ENCODE measurements at regions not wholly inside any gene's neighbourhood (a gene's known extent, or its start where the extent isn't known, plus 50 kb on each side); places are given as distances from the start of the nearest gene placed in this dataset.

GRCh38 chr3:124172816-124173215 is 180.9 kb upstream of the ROPN1 start:
- Histone ChIP-seq H3K27ac (ENCODE audit: low read length) (no peak overlapping the region), H3K9me3 (ENCODE audit: control insufficient read depth, insufficient read depth, low read depth, low read length) (no peaks in the 10 kb centered on the region), H3K4me3 (ENCODE audit: low read depth in 2 of 2, low read length in 2 of 2) (no peak overlapping the region), H3K27me3 (ENCODE audit: control insufficient read depth, insufficient read depth, low read length) (peaks cover 9% of the 10 kb centered on the region), H3K36me3 (ENCODE audit: control insufficient read depth, insufficient read depth, low read length) (no peaks in the 10 kb centered on the region), H3K4me1 (ENCODE audit: control insufficient read depth, insufficient read depth, low read length) (no peaks in the 10 kb centered on the region)
- intact Hi-C loops (cut with micrococcal nuclease; ENCODE audit: unreplicated experiment), result no loop called here
- DNase-seq (ENCODE audit: low read depth, low spot score), result no peak
- no peak for ATAC-seq
- CTCF ChIA-PET, result no interaction called here
- in situ Hi-C loops (cut with HindIII; ENCODE audit: low pct_unique_long_range_greater_than_20kb, low sequenced_read_pairs), result no loop called here
- no TSS peak for BruUV-seq (replicated peaks)
- TF ChIP-seq TCF7L2 (IDR thresholded peaks at IDR 0.05; ENCODE audit: low read depth, low read length), result no peak
- TF ChIP-seq, protein P1, sequence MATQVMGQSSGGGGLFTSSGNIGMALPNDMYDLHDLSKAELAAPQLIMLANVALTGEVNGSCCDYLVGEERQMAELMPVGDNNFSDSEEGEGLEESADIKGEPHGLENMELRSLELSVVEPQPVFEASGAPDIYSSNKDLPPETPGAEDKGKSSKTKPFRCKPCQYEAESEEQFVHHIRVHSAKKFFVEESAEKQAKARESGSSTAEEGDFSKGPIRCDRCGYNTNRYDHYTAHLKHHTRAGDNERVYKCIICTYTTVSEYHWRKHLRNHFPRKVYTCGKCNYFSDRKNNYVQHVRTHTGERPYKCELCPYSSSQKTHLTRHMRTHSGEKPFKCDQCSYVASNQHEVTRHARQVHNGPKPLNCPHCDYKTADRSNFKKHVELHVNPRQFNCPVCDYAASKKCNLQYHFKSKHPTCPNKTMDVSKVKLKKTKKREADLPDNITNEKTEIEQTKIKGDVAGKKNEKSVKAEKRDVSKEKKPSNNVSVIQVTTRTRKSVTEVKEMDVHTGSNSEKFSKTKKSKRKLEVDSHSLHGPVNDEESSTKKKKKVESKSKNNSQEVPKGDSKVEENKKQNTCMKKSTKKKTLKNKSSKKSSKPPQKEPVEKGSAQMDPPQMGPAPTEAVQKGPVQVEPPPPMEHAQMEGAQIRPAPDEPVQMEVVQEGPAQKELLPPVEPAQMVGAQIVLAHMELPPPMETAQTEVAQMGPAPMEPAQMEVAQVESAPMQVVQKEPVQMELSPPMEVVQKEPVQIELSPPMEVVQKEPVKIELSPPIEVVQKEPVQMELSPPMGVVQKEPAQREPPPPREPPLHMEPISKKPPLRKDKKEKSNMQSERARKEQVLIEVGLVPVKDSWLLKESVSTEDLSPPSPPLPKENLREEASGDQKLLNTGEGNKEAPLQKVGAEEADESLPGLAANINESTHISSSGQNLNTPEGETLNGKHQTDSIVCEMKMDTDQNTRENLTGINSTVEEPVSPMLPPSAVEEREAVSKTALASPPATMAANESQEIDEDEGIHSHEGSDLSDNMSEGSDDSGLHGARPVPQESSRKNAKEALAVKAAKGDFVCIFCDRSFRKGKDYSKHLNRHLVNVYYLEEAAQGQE (IDR thresholded peaks at IDR 0.05; ENCODE audit: insufficient read depth in 1 of 2, low read depth in 2 of 2, low read length in 1 of 2), result no peak
- POLR2A ChIA-PET, result no interaction called here

GRCh38 chr3:124174476-124174875 is 182.6 kb upstream of the ROPN1 start:
- no peak overlapping the region for H3K4me3 ChIP-seq (ENCODE audit: low read depth in 2 of 2, low read length in 2 of 2)
- ATAC-seq (no peak), DNase-seq (ENCODE audit: low read depth, low spot score) (no peak)
- ChIA-PET POLR2A (no interaction called here), CTCF (no interaction called here)
- H3K36me3 ChIP-seq (ENCODE audit: control insufficient read depth, insufficient read depth, low read length), result no peaks in the 10 kb centered on the region
- H3K27ac ChIP-seq (ENCODE audit: low read length), result no peak overlapping the region
- intact Hi-C loops (cut with micrococcal nuclease; ENCODE audit: unreplicated experiment), result no loop called here
- no TSS peak for BruUV-seq (replicated peaks)
- in situ Hi-C loops (cut with HindIII; ENCODE audit: low pct_unique_long_range_greater_than_20kb, low sequenced_read_pairs), result no loop called here
- TF ChIP-seq SIN3A (IDR thresholded peaks at IDR 0.05; ENCODE audit: borderline replicate concordance, insufficient read depth, low read depth, low read length), result no peak
- TF ChIP-seq, protein P1 (IDR thresholded peaks at IDR 0.05; ENCODE audit: insufficient read depth in 1 of 2, low read depth in 2 of 2, low read length in 1 of 2), result no peak
- TF ChIP-seq, protein P2, sequence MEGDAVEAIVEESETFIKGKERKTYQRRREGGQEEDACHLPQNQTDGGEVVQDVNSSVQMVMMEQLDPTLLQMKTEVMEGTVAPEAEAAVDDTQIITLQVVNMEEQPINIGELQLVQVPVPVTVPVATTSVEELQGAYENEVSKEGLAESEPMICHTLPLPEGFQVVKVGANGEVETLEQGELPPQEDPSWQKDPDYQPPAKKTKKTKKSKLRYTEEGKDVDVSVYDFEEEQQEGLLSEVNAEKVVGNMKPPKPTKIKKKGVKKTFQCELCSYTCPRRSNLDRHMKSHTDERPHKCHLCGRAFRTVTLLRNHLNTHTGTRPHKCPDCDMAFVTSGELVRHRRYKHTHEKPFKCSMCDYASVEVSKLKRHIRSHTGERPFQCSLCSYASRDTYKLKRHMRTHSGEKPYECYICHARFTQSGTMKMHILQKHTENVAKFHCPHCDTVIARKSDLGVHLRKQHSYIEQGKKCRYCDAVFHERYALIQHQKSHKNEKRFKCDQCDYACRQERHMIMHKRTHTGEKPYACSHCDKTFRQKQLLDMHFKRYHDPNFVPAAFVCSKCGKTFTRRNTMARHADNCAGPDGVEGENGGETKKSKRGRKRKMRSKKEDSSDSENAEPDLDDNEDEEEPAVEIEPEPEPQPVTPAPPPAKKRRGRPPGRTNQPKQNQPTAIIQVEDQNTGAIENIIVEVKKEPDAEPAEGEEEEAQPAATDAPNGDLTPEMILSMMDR (IDR thresholded peaks at IDR 0.05), result no peak
- no peak for TF ChIP-seq TCF7L2 (IDR thresholded peaks at IDR 0.05; ENCODE audit: low read depth, low read length)
- no peak for TF ChIP-seq POLR2AphosphoS5 (IDR thresholded peaks at IDR 0.05; ENCODE audit: low read depth, low read length)
- H3K4me1 ChIP-seq (ENCODE audit: control insufficient read depth, insufficient read depth, low read length), result no peaks in the 10 kb centered on the region
- peaks cover 3% of the 10 kb centered on the region; the same call in 1 of the 2 replicates for H3K27me3 ChIP-seq (ENCODE audit: control insufficient read depth, insufficient read depth, low read length)
- no peaks in the 10 kb centered on the region for H3K9me3 ChIP-seq (ENCODE audit: control insufficient read depth, insufficient read depth, low read depth, low read length)
